PC-9 (cell line): ENCODE measurements at regions not wholly inside any gene's neighbourhood (a gene's known extent, or its start where the extent isn't known, plus 50 kb on each side); places are given as distances from the start of the nearest gene placed in this dataset.
"Not testable (repeated sequence)": the region's sequence is repeated elsewhere in the genome, so short reads cannot be mapped to it uniquely, and the experiment has no call there.

ENCODE experiments used
- BruUV-seq: library from RNA; stranded (reverse); fragments of 400-500 nt; replicated peaks from 2 replicates; lab custom pipeline; 2021; lab: Mats Ljungman, UMichigan
- CTCF ChIA-PET: fragments of 300-600 bp; sonication (Branson Sonifier 250); formaldehyde crosslinking; loops from one replicate; lab custom pipeline; 2022; ENCODE audit warnings: antibody characterized with exemption; lab: Charles Lee
- POLR2A ChIA-PET: fragments of 300-600 bp; sonication (Branson Sonifier 250); formaldehyde crosslinking; loops from one replicate; lab custom pipeline; 2022; ENCODE audit warnings: antibody characterized with exemption; ENCODE audit not compliant: unreplicated experiment; lab: Charles Lee
- DNase-seq, 2 experiments: peaks; one replicate each; pipeline versions ENCODE4 v3.0.0 to v3.0.0-alpha.2; 2015 to 2022; ENCODE audit warnings: mixed read lengths in 1 of 2
- H2AFZ ChIP-seq: fragments of 200-600 bp; sonication (generic); 2 replicates; pipeline ENCODE4 v1.8.1; 2017; ENCODE audit warnings: antibody characterized with exemption
- H3F3A ChIP-seq: fragments of 200-600 bp; sonication (generic); 2 replicates; pipeline ENCODE4 v1.8.1; 2017; ENCODE audit warnings: antibody characterized with exemption, mild to moderate bottlenecking, low read depth; ENCODE audit not compliant: insufficient read depth
- H3K27ac ChIP-seq: fragments of 200-600 bp; sonication (generic); 2 replicates; pipeline ENCODE4 v1.6.1; 2016; ENCODE audit warnings: mixed run types
- H3K27me3 ChIP-seq: fragments of 200-600 bp; sonication (generic); 2 replicates; pipeline ENCODE4 v1.6.1; 2016; ENCODE audit warnings: low read depth, mixed run types; ENCODE audit not compliant: insufficient read depth
- H3K36me3 ChIP-seq: fragments of 200-600 bp; sonication (generic); 2 replicates; pipeline ENCODE4 v1.6.1; 2016; ENCODE audit warnings: low read depth, mixed run types
- H3K4me1 ChIP-seq: fragments of 200-600 bp; sonication (generic); replicated peaks from 2 replicates; pipeline ENCODE4 v1.6.1; 2016; ENCODE audit warnings: mixed run types; ENCODE audit not compliant: insufficient read depth
- H3K4me2 ChIP-seq: fragments of 200-600 bp; sonication (generic); 2 replicates; pipeline ENCODE4 v1.6.1; 2017; ENCODE audit warnings: mixed run types
- H3K4me3 ChIP-seq: fragments of 200-600 bp; sonication (generic); 2 replicates; pipeline ENCODE4 v1.6.1; 2016; ENCODE audit warnings: mixed run types
- H3K79me2 ChIP-seq: fragments of 200-600 bp; sonication (generic); 2 replicates; pipeline ENCODE4 v1.6.1; 2017; ENCODE audit warnings: low read depth, mixed run types
- H3K9me2 ChIP-seq: fragments of 200-600 bp; sonication (generic); 2 replicates; pipeline ENCODE4 v1.8.1; 2017; ENCODE audit warnings: mild to moderate bottlenecking; ENCODE audit not compliant: insufficient read depth
- H3K9me3 ChIP-seq: fragments of 200-600 bp; sonication (generic); 2 replicates; pipeline ENCODE4 v1.8.1; 2016; ENCODE audit warnings: low read depth; ENCODE audit not compliant: insufficient read depth
- H4K20me1 ChIP-seq: fragments of 200-600 bp; sonication (generic); 2 replicates; pipeline ENCODE4 v1.8.1; 2017; ENCODE audit not compliant: insufficient read depth
- EZH2 ChIP-seq: fragments of 200-600 bp; sonication (generic); IDR thresholded peaks from 2 replicates; pipeline ENCODE4 v1.8.0; 2017; ENCODE audit warnings: antibody characterized with exemption, low read depth
- intact Hi-C: fragments of 100-400 bp; cut with micrococcal nuclease; formaldehyde crosslinking; loops from one replicate; pipeline ENCODE4 v1.10.0; 2022; ENCODE audit not compliant: unreplicated experiment
- TF ChIP-seq, protein P1 (sequence below): fragments of 200-600 bp; sonication (generic); conservative IDR thresholded peaks from 2 replicates; pipeline ENCODE4 v1.6.1; 2017; ENCODE audit warnings: mixed run types, antibody characterized with exemption, mild to moderate bottlenecking, moderate library complexity

DNA sequence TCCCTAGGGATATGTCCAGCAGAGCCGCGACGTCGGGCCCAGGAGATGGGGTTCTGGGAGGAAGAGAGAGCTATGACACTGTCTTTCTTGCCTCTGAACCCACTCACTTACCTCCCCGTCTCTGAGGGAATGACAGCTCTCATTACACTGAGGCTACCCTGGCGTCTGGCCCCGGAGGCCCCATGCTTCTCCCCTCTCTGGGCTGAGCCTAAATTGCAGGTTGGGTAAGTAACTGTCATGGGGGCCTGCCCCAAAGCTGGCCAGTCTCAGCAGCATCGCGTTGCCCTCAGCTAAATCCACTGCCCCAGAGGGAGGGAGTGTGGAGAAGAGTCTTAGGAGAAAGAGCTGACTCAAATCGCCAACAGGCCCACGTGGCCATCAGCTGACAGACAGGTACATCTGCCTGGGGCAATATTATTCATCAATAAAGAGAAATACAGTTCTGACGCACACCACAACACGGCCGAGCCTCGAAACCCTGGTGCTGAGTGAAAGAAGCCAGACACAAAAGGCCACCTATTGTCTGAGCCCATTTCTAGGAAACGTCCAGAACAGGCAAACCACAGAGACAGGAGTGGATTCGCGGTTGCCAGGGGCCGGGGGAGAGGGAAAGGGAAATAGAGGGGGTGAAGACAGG is 156.4 kb downstream of the C16orf95 start:
- H3F3A ChIP-seq = peaks cover 5% of the 10 kb centered on the region; the same call in 1 of the 2 replicates
- H3K36me3 ChIP-seq = no peaks in the 10 kb centered on the region
- peak overlapping the region; percentile 43 for H3K4me2 ChIP-seq
- no peak overlapping the region for H3K27ac ChIP-seq
- H3K27me3 ChIP-seq = peaks cover 19% of the 10 kb centered on the region
- no peaks in the 10 kb centered on the region for H4K20me1 ChIP-seq
- ChIA-PET CTCF (no interaction called here), POLR2A (no interaction called here)
- H3K4me3 ChIP-seq = no peak overlapping the region
- no peaks in the 10 kb centered on the region for H3K9me3 ChIP-seq
- H3K79me2 ChIP-seq = no peaks in the 10 kb centered on the region
- no peaks in the 10 kb centered on the region for H3K9me2 ChIP-seq
- BruUV-seq = no TSS peak
- peak in 1 of 2 experiments; percentile 50 for DNase-seq
- intact Hi-C loops = no loop called here
- H2AFZ ChIP-seq = no peak overlapping the region
- TF ChIP-seq, protein P1, sequence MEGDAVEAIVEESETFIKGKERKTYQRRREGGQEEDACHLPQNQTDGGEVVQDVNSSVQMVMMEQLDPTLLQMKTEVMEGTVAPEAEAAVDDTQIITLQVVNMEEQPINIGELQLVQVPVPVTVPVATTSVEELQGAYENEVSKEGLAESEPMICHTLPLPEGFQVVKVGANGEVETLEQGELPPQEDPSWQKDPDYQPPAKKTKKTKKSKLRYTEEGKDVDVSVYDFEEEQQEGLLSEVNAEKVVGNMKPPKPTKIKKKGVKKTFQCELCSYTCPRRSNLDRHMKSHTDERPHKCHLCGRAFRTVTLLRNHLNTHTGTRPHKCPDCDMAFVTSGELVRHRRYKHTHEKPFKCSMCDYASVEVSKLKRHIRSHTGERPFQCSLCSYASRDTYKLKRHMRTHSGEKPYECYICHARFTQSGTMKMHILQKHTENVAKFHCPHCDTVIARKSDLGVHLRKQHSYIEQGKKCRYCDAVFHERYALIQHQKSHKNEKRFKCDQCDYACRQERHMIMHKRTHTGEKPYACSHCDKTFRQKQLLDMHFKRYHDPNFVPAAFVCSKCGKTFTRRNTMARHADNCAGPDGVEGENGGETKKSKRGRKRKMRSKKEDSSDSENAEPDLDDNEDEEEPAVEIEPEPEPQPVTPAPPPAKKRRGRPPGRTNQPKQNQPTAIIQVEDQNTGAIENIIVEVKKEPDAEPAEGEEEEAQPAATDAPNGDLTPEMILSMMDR = no peak
- TF ChIP-seq EZH2 = no peak
- H3K4me1 ChIP-seq = peaks cover 22% of the 10 kb centered on the region

DNA sequence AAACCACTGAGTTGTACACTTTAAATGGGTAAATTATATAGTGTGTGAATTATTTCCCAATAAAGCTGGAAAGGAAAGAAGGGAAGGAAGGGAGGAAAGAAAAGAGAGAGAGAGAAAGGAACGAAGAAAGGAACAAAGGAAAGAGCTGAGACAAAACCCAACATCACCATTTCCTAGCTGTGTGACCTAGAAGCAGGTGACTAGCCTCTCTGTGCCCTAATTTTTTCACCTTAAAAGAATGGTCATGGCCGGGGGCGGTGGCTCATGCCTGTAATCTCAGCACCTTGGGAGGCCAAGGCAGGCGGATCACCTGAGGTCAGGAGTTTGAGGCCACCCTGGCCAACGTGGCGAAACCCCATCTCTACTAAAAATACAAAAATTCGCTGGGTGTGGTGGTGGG is 155.8 kb downstream of the C16orf95 start:
- H2AFZ ChIP-seq, intact Hi-C loops, H3F3A ChIP-seq, DNase-seq, H3K4me3 ChIP-seq, H4K20me1 ChIP-seq, H3K27ac ChIP-seq, BruUV-seq, H3K36me3 ChIP-seq, H3K9me3 ChIP-seq, POLR2A ChIA-PET, CTCF ChIA-PET, H3K79me2 ChIP-seq, H3K9me2 ChIP-seq: not testable (repeated sequence)
- peaks cover 19% of the 10 kb centered on the region for H3K27me3 ChIP-seq
- 0 out of 2 replicates have a peak overlapping the region, but pooled peaks have one; percentile 43 for H3K4me2 ChIP-seq
- peaks cover 22% of the 10 kb centered on the region for H3K4me1 ChIP-seq

DNA sequence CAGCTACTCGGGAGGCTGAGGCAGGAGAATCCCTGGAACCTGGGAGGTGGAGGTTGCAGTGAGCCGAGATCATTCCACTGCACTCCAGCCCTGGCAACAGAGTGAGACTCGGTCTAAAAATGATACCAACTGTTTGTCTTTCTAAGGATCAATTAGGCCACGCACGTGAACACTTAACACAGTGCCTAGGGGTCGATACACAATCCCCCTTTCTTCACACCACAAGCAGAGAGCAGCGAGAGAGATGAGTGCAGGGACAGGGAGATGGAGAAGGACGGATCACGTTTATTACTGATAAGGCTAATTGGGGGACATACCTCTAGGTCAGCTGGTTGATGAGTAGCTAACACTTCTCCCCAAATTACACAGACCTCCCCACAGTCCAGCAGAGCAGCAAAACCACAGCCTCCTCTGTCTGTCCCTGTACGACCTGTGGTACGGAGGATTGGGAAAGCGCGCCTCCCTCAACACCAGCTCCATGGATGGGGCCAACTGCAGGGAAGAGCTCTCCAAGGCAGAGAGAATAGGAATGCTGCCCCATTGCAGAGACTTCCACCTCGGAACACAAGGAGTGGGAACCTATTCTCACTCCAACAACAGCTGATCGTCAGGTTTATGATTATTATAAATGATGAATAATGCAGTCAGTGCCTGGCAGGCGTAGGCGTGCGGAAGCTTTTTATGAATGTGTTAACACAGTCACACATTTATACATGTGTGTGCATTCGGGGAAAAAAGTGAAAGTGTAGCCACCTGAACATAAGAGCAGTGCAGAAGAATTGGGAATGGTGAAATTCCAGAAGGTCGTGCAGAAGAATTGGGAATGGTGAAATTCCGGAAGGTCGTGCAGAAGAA is 155.1 kb downstream of the C16orf95 start:
- TF ChIP-seq, protein P1 = no peak
- TF ChIP-seq EZH2 = no peak
- H2AFZ ChIP-seq = no peak overlapping the region
- no peaks in the 10 kb centered on the region for H3K36me3 ChIP-seq
- no peaks in the 10 kb centered on the region for H4K20me1 ChIP-seq
- intact Hi-C loops = no loop called here
- peaks cover 5% of the 10 kb centered on the region; the same call in 1 of the 2 replicates for H3F3A ChIP-seq
- no peak overlapping the region for H3K4me2 ChIP-seq
- ChIA-PET CTCF (no interaction called here), POLR2A (no interaction called here)
- peaks cover 22% of the 10 kb centered on the region for H3K4me1 ChIP-seq
- H3K4me3 ChIP-seq = no peak overlapping the region
- H3K79me2 ChIP-seq = no peaks in the 10 kb centered on the region
- no peak overlapping the region for H3K27ac ChIP-seq
- no TSS peak for BruUV-seq
- H3K9me2 ChIP-seq = no peaks in the 10 kb centered on the region
- no peaks in the 10 kb centered on the region for H3K9me3 ChIP-seq
- H3K27me3 ChIP-seq = peaks cover 19% of the 10 kb centered on the region
- no peak for DNase-seq

DNA sequence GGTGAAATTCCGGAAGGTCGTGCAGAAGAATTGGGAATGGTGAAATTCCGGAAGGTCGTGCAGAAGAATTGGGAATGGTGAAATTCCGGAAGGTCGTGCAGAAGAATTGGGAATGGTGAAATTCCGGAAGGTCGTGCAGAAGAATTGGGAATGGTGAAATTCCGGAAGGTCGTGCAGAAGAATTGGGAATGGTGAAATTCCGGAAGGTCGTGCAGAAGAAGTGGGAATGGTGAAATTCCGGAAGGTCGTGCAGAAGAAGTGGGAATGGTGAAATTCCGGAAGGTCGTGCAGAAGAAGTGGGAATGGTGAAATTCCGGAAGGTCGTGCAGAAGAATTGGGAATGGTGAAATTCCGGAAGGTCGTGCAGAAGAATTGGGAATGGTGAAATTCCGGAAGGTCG is 154.4 kb downstream of the C16orf95 start:
- BruUV-seq, H3K4me3 ChIP-seq, intact Hi-C loops, POLR2A ChIA-PET, H3K9me3 ChIP-seq, H3K36me3 ChIP-seq, H3K79me2 ChIP-seq, H4K20me1 ChIP-seq, H3K9me2 ChIP-seq, H3K4me2 ChIP-seq, DNase-seq, H3F3A ChIP-seq, H3K27ac ChIP-seq, CTCF ChIA-PET, H2AFZ ChIP-seq: not testable (repeated sequence)
- Histone ChIP-seq H3K4me1 (peaks cover 22% of the 10 kb centered on the region), H3K27me3 (peaks cover 19% of the 10 kb centered on the region)
